HEK293 (cell line): ENCODE measurements at regions not wholly inside any gene's neighbourhood (a gene's known extent, or its start where the extent isn't known, plus 50 kb on each side); places are given as distances from the start of the nearest gene placed in this dataset.

ENCODE experiments used
- CTCF ChIA-PET: fragments of 350-600 bp; formaldehyde crosslinking; extraction: SDS; loops from one replicate; lab custom pipeline; 2021; ENCODE audit warnings: antibody characterized with exemption; lab: Yijun Ruan, JAX
- POLR2A ChIA-PET: fragments of 300-600 bp; formaldehyde crosslinking; extraction: SDS; loops from one replicate; lab custom pipeline; 2020; ENCODE audit warnings: antibody characterized with exemption, inconsistent platforms; lab: Yijun Ruan, JAX
- H3K27ac ChIP-seq: fragments of 200-500 bp; sonication (Bioruptor generic); 2 replicates; pipeline ENCODE4 v1.5.1; 2014; ENCODE audit warnings: low read depth, low read length, control low read depth, inconsistent platforms; ENCODE audit errors: extremely low read depth
- H3K36me3 ChIP-seq, 2 experiments: fragments of 200-500 bp in 1 of 2; sonication (Bioruptor generic) in 1 of 2; 1 replicate in 1 of 2; 2 replicates in 1 of 2; pipeline ENCODE4 v1.5.1; 2014 to 2017; ENCODE audit warnings: inconsistent platforms in 2 of 2, low read length in 2 of 2; ENCODE audit not compliant: control insufficient read depth in 2 of 2, insufficient read depth in 1 of 2
- H3K4me1 ChIP-seq: fragments of 200-500 bp; sonication (Bioruptor generic); 2 replicates; pipeline ENCODE4 v1.5.1; 2014; ENCODE audit warnings: mild to moderate bottlenecking, low read length, inconsistent platforms; ENCODE audit not compliant: control insufficient read depth, insufficient read depth
- H3K4me3 ChIP-seq: 2 replicates; pipeline ENCODE4 v1.5.1; 2011; ENCODE audit warnings: low read depth, mild to moderate bottlenecking, control low read depth, low read length, moderate library complexity
- H3K9me3 ChIP-seq: fragments of 200-500 bp; sonication (Bioruptor generic); 2 replicates; pipeline ENCODE4 v1.5.1; 2014; ENCODE audit warnings: low read depth, low read length, inconsistent platforms; ENCODE audit not compliant: control insufficient read depth, insufficient read depth
- HOXD13 ChIP-seq: sonication (generic); formaldehyde crosslinking; IDR thresholded peaks from 2 replicates; pipeline ENCODE4 v1.8.0; 2022; ENCODE audit warnings: missing genetic modification reagents, borderline replicate concordance
- INSM2 ChIP-seq: fragments of 450-650 bp; formaldehyde crosslinking; IDR thresholded peaks from 2 replicates; pipeline ENCODE4 v1.5.1; 2016; ENCODE audit warnings: missing biosample characterization, missing genetic modification characterization
- KLF10 ChIP-seq: fragments of 450-650 bp; IDR thresholded peaks from 2 replicates; pipeline ENCODE4 v1.5.1; 2018; ENCODE audit warnings: missing biosample characterization, mild to moderate bottlenecking, missing genetic modification characterization
- KLF16 ChIP-seq: fragments of 450-650 bp; formaldehyde crosslinking; IDR thresholded peaks from 2 replicates; pipeline ENCODE4 v1.5.1; 2017; ENCODE audit warnings: missing biosample characterization, missing genetic modification characterization
- PRDM6 ChIP-seq: fragments of 450-650 bp; formaldehyde crosslinking; IDR thresholded peaks from 2 replicates; pipeline ENCODE4 v1.5.1; 2017; ENCODE audit warnings: missing biosample characterization, missing genetic modification characterization
- ZBTB11 ChIP-seq: fragments of 450-650 bp; formaldehyde crosslinking; conservative IDR thresholded peaks from 2 replicates; pipeline ENCODE4 v1.5.1; 2016; ENCODE audit warnings: low read depth, missing biosample characterization, missing genetic modification characterization
- ZBTB48 ChIP-seq: fragments of 450-650 bp; formaldehyde crosslinking; IDR thresholded peaks from 2 replicates; pipeline ENCODE4 v1.5.1; 2016; ENCODE audit warnings: missing biosample characterization, missing genetic modification characterization
- ZEB2 ChIP-seq: fragments of 450-650 bp; formaldehyde crosslinking; IDR thresholded peaks from 2 replicates; pipeline ENCODE4 v1.5.1; 2016; ENCODE audit warnings: missing biosample characterization, missing genetic modification characterization
- ZFHX2 ChIP-seq: fragments of 450-650 bp; formaldehyde crosslinking; conservative IDR thresholded peaks from 2 replicates; pipeline ENCODE4 v1.5.1; 2016; ENCODE audit warnings: missing biosample characterization, missing genetic modification characterization
- ZFP3 ChIP-seq: fragments of 450-650 bp; formaldehyde crosslinking; IDR thresholded peaks from 2 replicates; pipeline ENCODE4 v1.5.1; 2016; ENCODE audit warnings: low read depth, missing biosample characterization, missing genetic modification characterization
- ZIC2 ChIP-seq: fragments of 450-650 bp; formaldehyde crosslinking; IDR thresholded peaks from 2 replicates; pipeline ENCODE4 v1.5.1; 2016; ENCODE audit warnings: missing biosample characterization, missing genetic modification characterization
- ZNF132 ChIP-seq: fragments of 450-650 bp; formaldehyde crosslinking; IDR thresholded peaks from 2 replicates; pipeline ENCODE4 v1.5.1; 2017; ENCODE audit warnings: missing biosample characterization, missing genetic modification characterization, borderline replicate concordance
- ZNF146 ChIP-seq: fragments of 450-650 bp; formaldehyde crosslinking; IDR thresholded peaks from 2 replicates; pipeline ENCODE4 v1.5.1; 2016; ENCODE audit warnings: missing biosample characterization, missing genetic modification characterization
- ZNF155 ChIP-seq: fragments of 450-650 bp; formaldehyde crosslinking; IDR thresholded peaks from 2 replicates; pipeline ENCODE4 v1.5.1; 2016; ENCODE audit warnings: missing biosample characterization, missing genetic modification characterization
- ZNF214 ChIP-seq: fragments of 450-650 bp; formaldehyde crosslinking; IDR thresholded peaks from 2 replicates; pipeline ENCODE4 v1.5.1; 2017; ENCODE audit warnings: missing biosample characterization, mild to moderate bottlenecking, missing genetic modification characterization, borderline replicate concordance
- ZNF280C ChIP-seq: fragments of 450-650 bp; formaldehyde crosslinking; IDR thresholded peaks from 2 replicates; pipeline ENCODE4 v1.5.1; 2016; ENCODE audit warnings: missing biosample characterization, missing genetic modification characterization
- ZNF416 ChIP-seq: fragments of 450-650 bp; formaldehyde crosslinking; IDR thresholded peaks from 2 replicates; pipeline ENCODE4 v1.5.1; 2016; ENCODE audit warnings: missing biosample characterization, missing genetic modification characterization
- ZNF433 ChIP-seq: fragments of 450-650 bp; formaldehyde crosslinking; IDR thresholded peaks from 2 replicates; pipeline ENCODE4 v1.5.1; 2016; ENCODE audit warnings: missing biosample characterization, missing genetic modification characterization, low read depth
- ZNF488 ChIP-seq: fragments of 450-650 bp; formaldehyde crosslinking; IDR thresholded peaks from 2 replicates; pipeline ENCODE4 v1.5.1; 2016; ENCODE audit warnings: missing biosample characterization, missing genetic modification characterization
- ZNF501 ChIP-seq: fragments of 450-650 bp; formaldehyde crosslinking; IDR thresholded peaks from 2 replicates; pipeline ENCODE4 v1.5.1; 2016; ENCODE audit warnings: missing biosample characterization, missing genetic modification characterization
- ZNF555 ChIP-seq: fragments of 450-650 bp; formaldehyde crosslinking; conservative IDR thresholded peaks from 2 replicates; pipeline ENCODE4 v1.5.1; 2017; ENCODE audit warnings: missing biosample characterization, mild to moderate bottlenecking, missing genetic modification characterization, inconsistent platforms
- ZNF660 ChIP-seq: fragments of 450-650 bp; IDR thresholded peaks from 2 replicates; pipeline ENCODE4 v1.5.1; 2018; ENCODE audit warnings: missing biosample characterization, mild to moderate bottlenecking, missing genetic modification characterization
- ZNF670 ChIP-seq: fragments of 450-650 bp; formaldehyde crosslinking; IDR thresholded peaks from 2 replicates; pipeline ENCODE4 v1.5.1; 2016; ENCODE audit warnings: missing biosample characterization, missing genetic modification characterization, low read depth
- ZNF701 ChIP-seq: fragments of 450-650 bp; formaldehyde crosslinking; IDR thresholded peaks from 2 replicates; pipeline ENCODE4 v1.5.1; 2016; ENCODE audit warnings: missing biosample characterization, missing genetic modification characterization
- ZNF76 ChIP-seq: fragments of 450-650 bp; formaldehyde crosslinking; IDR thresholded peaks from 2 replicates; pipeline ENCODE4; 2016; ENCODE audit warnings: low read depth, missing biosample characterization, missing genetic modification characterization, borderline replicate concordance
- ZNF830 ChIP-seq: fragments of 450-650 bp; IDR thresholded peaks from 2 replicates; pipeline ENCODE4 v1.5.0; 2018; ENCODE audit warnings: missing biosample characterization, missing genetic modification characterization, low read depth, mild to moderate bottlenecking, moderate library complexity
- ZSCAN18 ChIP-seq: fragments of 450-650 bp; formaldehyde crosslinking; IDR thresholded peaks from 2 replicates; pipeline ENCODE4 v1.5.1; 2016; ENCODE audit warnings: missing biosample characterization, missing genetic modification characterization

GRCh38 chr3:150068440-150069153, 97.9 kb upstream of the PFN2 start:
- POLR2A ChIA-PET = no interaction called here
- 0 out of 2 replicates have a peak, but pooled peaks cover 2% of the 10 kb centered on the region for H3K4me1 ChIP-seq
- no peak overlapping the region for H3K4me3 ChIP-seq
- H3K36me3 ChIP-seq = no peaks in the 10 kb centered on the region
- H3K27ac ChIP-seq = no peak overlapping the region
- CTCF ChIA-PET = interaction anchor here (0.6 to 1.2 kb wide), 2 partner anchors 13 to 344 kb away, joined by 3 read pairs; no protein-coding TSS in a partner anchor
- no peaks in the 10 kb centered on the region for H3K9me3 ChIP-seq
- TF ChIP-seq HOXD13 (CRISPR knock-in tag) (0 out of 2 replicates have a peak, but pooled peaks have one; percentile 34), ZNF830 (tag by site-specific recombination) (no peak), ZEB2 (tag by site-specific recombination) (no peak), ZNF416 (tag by site-specific recombination) (no peak), ZNF670 (tag by site-specific recombination) (no peak), ZNF76 (no peak), ZBTB48 (tag by site-specific recombination) (no peak), ZNF155 (tag by site-specific recombination) (no peak), ZNF214 (tag by site-specific recombination) (no peak), ZBTB11 (no peak), ZNF488 (no peak), INSM2 (no peak), ZNF701 (tag by site-specific recombination) (no peak), ZNF132 (tag by site-specific recombination) (no peak), ZNF146 (no peak), KLF16 (tag by site-specific recombination) (no peak), ZNF660 (tag by site-specific recombination) (0 out of 2 replicates have a peak, but pooled peaks have one; percentile 18), KLF10 (peak; percentile 41; the same call in 1 of the 2 replicates), ZIC2 (no peak), ZFHX2 (peak; percentile 48), ZNF555 (tag by site-specific recombination) (no peak), ZSCAN18 (tag by site-specific recombination) (no peak), ZNF501 (no peak), ZNF433 (tag by site-specific recombination) (no peak), ZNF280C (tag by site-specific recombination) (no peak), ZFP3 (tag by site-specific recombination) (no peak), PRDM6 (peak; percentile 45)
